ENCODE measurements at regions not wholly inside any gene's neighbourhood (a gene's known extent, or its start where the extent isn't known, plus 50 kb on each side); places are given as distances from the start of the nearest gene placed in this dataset.

DNA sequence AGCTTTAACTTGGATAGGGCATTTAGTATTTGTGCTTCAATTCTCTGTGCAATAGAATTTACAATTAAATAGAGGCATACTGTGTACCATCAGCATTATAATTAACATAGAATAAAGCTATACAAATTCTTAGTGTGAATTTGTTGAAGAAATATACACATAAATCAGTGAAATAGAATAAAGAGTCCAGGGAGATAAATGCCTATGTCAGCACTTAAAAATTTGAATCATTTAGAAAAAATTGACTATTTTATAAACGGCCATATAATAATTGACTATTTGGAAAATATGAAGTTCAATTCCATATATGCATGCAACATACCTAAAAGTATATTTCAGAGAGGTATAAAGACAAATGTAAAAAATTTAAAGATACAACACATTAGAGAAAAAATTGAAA lies 348.7 kb downstream of the NR4A2 start:
- no peak for TF ChIP-seq POLR2A (IDR thresholded peaks at IDR 0.05)
- TF ChIP-seq, protein P1, sequence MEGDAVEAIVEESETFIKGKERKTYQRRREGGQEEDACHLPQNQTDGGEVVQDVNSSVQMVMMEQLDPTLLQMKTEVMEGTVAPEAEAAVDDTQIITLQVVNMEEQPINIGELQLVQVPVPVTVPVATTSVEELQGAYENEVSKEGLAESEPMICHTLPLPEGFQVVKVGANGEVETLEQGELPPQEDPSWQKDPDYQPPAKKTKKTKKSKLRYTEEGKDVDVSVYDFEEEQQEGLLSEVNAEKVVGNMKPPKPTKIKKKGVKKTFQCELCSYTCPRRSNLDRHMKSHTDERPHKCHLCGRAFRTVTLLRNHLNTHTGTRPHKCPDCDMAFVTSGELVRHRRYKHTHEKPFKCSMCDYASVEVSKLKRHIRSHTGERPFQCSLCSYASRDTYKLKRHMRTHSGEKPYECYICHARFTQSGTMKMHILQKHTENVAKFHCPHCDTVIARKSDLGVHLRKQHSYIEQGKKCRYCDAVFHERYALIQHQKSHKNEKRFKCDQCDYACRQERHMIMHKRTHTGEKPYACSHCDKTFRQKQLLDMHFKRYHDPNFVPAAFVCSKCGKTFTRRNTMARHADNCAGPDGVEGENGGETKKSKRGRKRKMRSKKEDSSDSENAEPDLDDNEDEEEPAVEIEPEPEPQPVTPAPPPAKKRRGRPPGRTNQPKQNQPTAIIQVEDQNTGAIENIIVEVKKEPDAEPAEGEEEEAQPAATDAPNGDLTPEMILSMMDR (IDR thresholded peaks at IDR 0.05), result no peak

Measured in heart left ventricle (tissue), 13 donors.